Right lobe of liver (tissue), 4 donors: ENCODE measurements at regions not wholly inside any gene's neighbourhood (a gene's known extent, or its start where the extent isn't known, plus 50 kb on each side); places are given as distances from the start of the nearest gene placed in this dataset.

ENCODE experiments used
- CTCF ChIP-seq, 4 donors: fragments of 200-600 bp in 3 of 4; fragments of 450-650 bp in 1 of 4; IDR thresholded peaks; one replicate each; pipeline versions ENCODE4 v1.5.1 to v1.8.0; 2016 to 2022; ENCODE audit warnings: antibody characterized with exemption in 4 of 4, mild to moderate bottlenecking in 2 of 4
- POLR2A ChIP-seq: fragments of 450-650 bp; IDR thresholded peaks from one replicate; pipeline ENCODE4 v1.6.1; 2017; ENCODE audit warnings: antibody characterized with exemption, mild to moderate bottlenecking
- donor health status: DM: no; HTN: no; CAD: no.
- donor health status: DM: no; HTN: no; CAD: no.
- donor health status: DM: no; HTN: yes; CAD: no.

GRCh38 chr2:176464886-176465564 is 195.8 kb downstream of the MTX2 start:
- TF ChIP-seq CTCF (IDR thresholded peaks at IDR 0.05) (no peak), POLR2A (no peak)
